BLaER1 treated with 17β-estradiol and CSF1 and Interleukin-3, amounts not matched to agents 10 nM and 100 nM (cell line): ENCODE measurements at regions not wholly inside any gene's neighbourhood (a gene's known extent, or its start where the extent isn't known, plus 50 kb on each side); places are given as distances from the start of the nearest gene placed in this dataset.

Experiments used
- H3K27ac ChIP-seq, 11 experiments: shearing (Covaris generic); formaldehyde crosslinking; 2 replicates each; pipeline ENCODE4 v1.8.1; 2022
- H3K27me3 ChIP-seq, 11 experiments: shearing (Covaris generic); formaldehyde crosslinking; 2 replicates each; pipeline ENCODE4 v1.8.1; 2022
- H3K36me3 ChIP-seq, 11 experiments: shearing (Covaris generic); formaldehyde crosslinking; 2 replicates each; pipeline ENCODE4 v1.8.1; 2022
- H3K4me1 ChIP-seq, 10 experiments: shearing (Covaris generic); formaldehyde crosslinking; 2 replicates each; pipeline ENCODE4 v1.8.1; 2022
- H3K4me2 ChIP-seq, 11 experiments: shearing (Covaris generic); formaldehyde crosslinking; 2 replicates each; pipeline ENCODE4 v1.8.1; 2022
- H3K4me3 ChIP-seq, 10 experiments: shearing (Covaris generic); formaldehyde crosslinking; 2 replicates each; pipeline ENCODE4 v1.8.1; 2022
- H3K9ac ChIP-seq, 11 experiments: shearing (Covaris generic); formaldehyde crosslinking; 2 replicates each; pipeline ENCODE4 v1.8.1; 2022
- H3K9me3 ChIP-seq, 11 experiments: shearing (Covaris generic); formaldehyde crosslinking; replicated peaks in 1 of 11; 2 replicates each; pipeline ENCODE4 v1.8.1; 2022
- H4K20me1 ChIP-seq, 11 experiments: shearing (Covaris generic); formaldehyde crosslinking; 2 replicates each; pipeline ENCODE4 v1.8.1; 2022
- Cebpa-rat ChIP-seq, 11 experiments: shearing (Covaris generic); IDR thresholded peaks; 2 replicates each; pipeline ENCODE4 v1.8.1; 2022

- no peak for TF ChIP-seq Cebpa-rat (IDR thresholded peaks at IDR 0.05)
- Histone ChIP-seq H4K20me1 (no peaks in the 10 kb centered on the region; a peak in 1 of 22 replicates), H3K9ac (no peak overlapping the region), H3K4me2 (no peak overlapping the region), H3K27ac (no peak overlapping the region), H3K27me3 (no peaks in the 10 kb centered on the region), H3K36me3 (no peaks in the 10 kb centered on the region), H3K4me1 (no peaks in the 10 kb centered on the region), H3K9me3 (no peaks in the 10 kb centered on the region), H3K4me3 (no peak overlapping the region)
Measured at GRCh38 chr18:40493316-40493715, 1461.7 kb upstream of the PIK3C3 start.

DNA sequence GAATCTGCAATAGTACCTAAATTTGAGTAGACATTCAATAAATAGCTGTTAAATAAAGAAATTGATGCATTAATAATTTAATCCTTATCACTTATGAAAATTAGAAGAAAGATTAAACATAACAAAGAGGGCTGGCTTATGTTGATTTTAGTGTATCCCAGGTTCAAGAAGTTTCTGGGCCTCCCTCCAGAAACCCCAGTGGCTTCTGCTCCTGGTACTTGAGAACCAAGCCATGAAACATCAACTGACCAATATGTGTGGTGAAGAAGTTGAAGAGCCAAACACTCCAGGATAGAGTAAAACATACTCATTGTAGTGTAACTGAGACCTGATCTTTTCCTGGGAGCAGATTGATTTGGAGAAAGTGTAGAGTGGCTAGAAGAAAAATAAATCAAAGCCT is 1465.7 kb upstream of the PIK3C3 start:
- no peak for TF ChIP-seq Cebpa-rat (IDR thresholded peaks at IDR 0.05)
- Histone ChIP-seq H3K4me2 (no peak overlapping the region), H3K4me3 (no peak overlapping the region), H3K9me3 (no peaks in the 10 kb centered on the region), H4K20me1 (no peaks in the 10 kb centered on the region), H3K36me3 (no peaks in the 10 kb centered on the region), H3K27me3 (no peaks in the 10 kb centered on the region), H3K9ac (no peak overlapping the region), H3K27ac (no peak overlapping the region), H3K4me1 (no peaks in the 10 kb centered on the region)

DNA sequence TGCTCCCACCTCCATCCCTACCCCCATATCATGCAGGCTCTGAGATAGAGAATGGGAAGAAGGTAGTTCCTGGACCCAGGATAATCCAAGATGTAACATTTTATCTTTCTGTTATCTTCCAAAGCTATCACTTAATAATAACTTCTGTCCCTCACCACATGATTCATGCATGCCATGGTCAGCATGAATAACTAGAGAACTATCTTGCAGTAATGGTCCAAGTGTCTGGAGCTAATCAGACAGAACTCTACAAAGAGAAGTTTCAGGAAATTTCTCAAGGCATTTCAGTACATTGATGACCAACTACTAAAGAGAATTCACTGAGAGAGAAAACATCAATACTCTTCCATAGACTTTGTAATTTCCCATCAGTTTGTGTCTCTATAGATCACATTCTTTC is 1469.7 kb upstream of the PIK3C3 start:
- Histone ChIP-seq H3K36me3 (no peaks in the 10 kb centered on the region), H3K9me3 (no peaks in the 10 kb centered on the region), H4K20me1 (no peaks in the 10 kb centered on the region), H3K27ac (no peak overlapping the region), H3K4me1 (no peaks in the 10 kb centered on the region), H3K27me3 (no peaks in the 10 kb centered on the region), H3K4me3 (no peak overlapping the region), H3K4me2 (no peak overlapping the region), H3K9ac (no peak overlapping the region)
- no peak for TF ChIP-seq Cebpa-rat (IDR thresholded peaks at IDR 0.05)

- Histone ChIP-seq H3K9me3 (no peaks in the 10 kb centered on the region), H3K4me1 (no peaks in the 10 kb centered on the region), H3K27ac (no peak overlapping the region), H3K4me2 (no peak overlapping the region), H4K20me1 (no peaks in the 10 kb centered on the region), H3K27me3 (no peaks in the 10 kb centered on the region), H3K4me3 (no peak overlapping the region), H3K9ac (no peak overlapping the region), H3K36me3 (no peaks in the 10 kb centered on the region)
- no peak for TF ChIP-seq Cebpa-rat (IDR thresholded peaks at IDR 0.05)
Measured at GRCh38 chr18:40473221-40474029, 1481.6 kb upstream of the PIK3C3 start.

- no peak for TF ChIP-seq Cebpa-rat (IDR thresholded peaks at IDR 0.05)
- Histone ChIP-seq H3K27ac (no peak overlapping the region), H3K36me3 (no peaks in the 10 kb centered on the region), H3K27me3 (no peaks in the 10 kb centered on the region), H4K20me1 (no peaks in the 10 kb centered on the region), H3K4me3 (no peak overlapping the region), H3K9me3 (no peaks in the 10 kb centered on the region), H3K9ac (no peak overlapping the region), H3K4me1 (no peaks in the 10 kb centered on the region), H3K4me2 (no peak overlapping the region)
Measured at GRCh38 chr18:40470723-40471122, 1484.3 kb upstream of the PIK3C3 start.

GRCh38 chr18:40469851-40470250 is 1485.2 kb upstream of the PIK3C3 start:
- Histone ChIP-seq H4K20me1 (no peaks in the 10 kb centered on the region), H3K27ac (no peak overlapping the region), H3K4me3 (no peak overlapping the region), H3K9me3 (no peaks in the 10 kb centered on the region), H3K9ac (no peak overlapping the region), H3K36me3 (no peaks in the 10 kb centered on the region), H3K4me2 (no peak overlapping the region), H3K27me3 (no peaks in the 10 kb centered on the region), H3K4me1 (no peaks in the 10 kb centered on the region)
- no peak for TF ChIP-seq Cebpa-rat (IDR thresholded peaks at IDR 0.05)

GRCh38 chr18:40469316-40469715 is 1485.7 kb upstream of the PIK3C3 start:
- no peaks in the 10 kb centered on the region for H3K9me3 ChIP-seq
- no peak for TF ChIP-seq Cebpa-rat (IDR thresholded peaks at IDR 0.05)

DNA sequence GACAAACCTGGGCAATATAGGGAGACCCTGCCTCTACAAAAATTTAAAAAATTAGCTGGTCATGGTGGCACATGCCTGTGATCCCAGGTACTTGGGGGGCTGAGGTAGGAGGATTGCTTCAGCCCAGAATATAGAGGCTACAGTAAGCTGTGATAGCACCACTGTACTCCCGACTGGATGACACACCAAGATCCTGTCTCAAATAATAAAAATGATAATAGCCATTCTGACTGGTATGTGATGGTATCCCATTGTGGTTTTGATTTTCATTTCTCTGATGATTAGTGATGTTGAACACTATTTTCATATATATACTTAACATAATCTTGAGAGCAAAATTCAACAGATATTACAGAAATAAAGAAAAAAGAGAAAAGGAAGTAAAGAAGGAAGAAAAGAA is 1491.0 kb upstream of the PIK3C3 start:
- no peaks in the 10 kb centered on the region for H3K4me1 ChIP-seq
- no peaks in the 10 kb centered on the region for H3K27me3 ChIP-seq
- H3K27ac ChIP-seq: no peak overlapping the region
- H3K9me3 ChIP-seq: no peaks in the 10 kb centered on the region; a peak in 1 of 22 replicates
- H4K20me1 ChIP-seq: no peaks in the 10 kb centered on the region
- TF ChIP-seq Cebpa-rat (IDR thresholded peaks at IDR 0.05): no peak
- H3K9ac ChIP-seq: no peak overlapping the region
- H3K4me3 ChIP-seq: no peak overlapping the region
- H3K4me2 ChIP-seq: no peak overlapping the region
- H3K36me3 ChIP-seq: no peaks in the 10 kb centered on the region

More at GRCh38 chr18:40469316-40469715, 1485.7 kb upstream of the PIK3C3 start:
- Histone ChIP-seq H3K36me3 (no peaks in the 10 kb centered on the region), H3K27me3 (no peaks in the 10 kb centered on the region), H3K9ac (no peak overlapping the region), H3K27ac (no peak overlapping the region), H3K4me3 (no peak overlapping the region), H3K4me2 (no peak overlapping the region), H4K20me1 (no peaks in the 10 kb centered on the region), H3K4me1 (no peaks in the 10 kb centered on the region)

DNA sequence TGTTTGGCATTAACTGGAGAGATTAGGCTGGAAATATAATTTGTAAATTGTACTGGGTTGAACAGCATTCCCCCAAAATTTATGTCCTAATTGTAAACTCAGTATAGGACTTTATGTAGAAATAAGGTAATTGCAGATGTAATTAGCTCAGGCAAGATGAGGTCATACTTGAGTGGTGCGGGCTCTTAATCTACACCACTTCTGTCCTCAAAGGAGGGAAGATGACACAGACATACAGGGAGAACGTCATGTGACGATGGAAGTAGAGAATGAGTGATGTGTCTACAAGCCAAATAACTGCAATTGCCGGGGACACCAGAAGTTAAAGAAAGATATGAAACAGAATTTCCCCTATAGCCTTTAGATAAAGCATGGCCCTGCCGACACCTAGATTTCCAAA is 1501.1 kb upstream of the PIK3C3 start:
- H3K36me3 ChIP-seq: no peaks in the 10 kb centered on the region
- H3K9ac ChIP-seq: no peak overlapping the region
- no peak overlapping the region for H3K27ac ChIP-seq
- TF ChIP-seq Cebpa-rat (IDR thresholded peaks at IDR 0.05): no peak
- H3K27me3 ChIP-seq: no peaks in the 10 kb centered on the region
- no peaks in the 10 kb centered on the region for H3K4me1 ChIP-seq
- no peak overlapping the region for H3K4me2 ChIP-seq
- no peak overlapping the region for H3K4me3 ChIP-seq
- no peaks in the 10 kb centered on the region for H3K9me3 ChIP-seq
- no peaks in the 10 kb centered on the region for H4K20me1 ChIP-seq

GRCh38 chr18:40452599-40452998 is 1502.4 kb upstream of the PIK3C3 start:
- Histone ChIP-seq H3K4me2 (no peak overlapping the region), H3K4me3 (no peak overlapping the region), H3K27me3 (no peaks in the 10 kb centered on the region), H3K27ac (no peak overlapping the region), H3K4me1 (no peaks in the 10 kb centered on the region), H3K9ac (no peak overlapping the region), H4K20me1 (no peaks in the 10 kb centered on the region), H3K36me3 (no peaks in the 10 kb centered on the region), H3K9me3 (no peaks in the 10 kb centered on the region)
- TF ChIP-seq Cebpa-rat (IDR thresholded peaks at IDR 0.05): no peak
